CD4-positive, alpha-beta T cell (primary cell): ENCODE measurements at regions not wholly inside any gene's neighbourhood (a gene's known extent, or its start where the extent isn't known, plus 50 kb on each side); places are given as distances from the start of the nearest gene placed in this dataset.

Source experiments
- ATAC-seq: fragments of 200-7000 bp; cut with Tn5 transposase; one replicate; pipeline ENCODE4 v1.10.0; 2022; ENCODE audit warnings: mild to moderate bottlenecking; ENCODE audit not compliant: poor library complexity
- CTCF ChIA-PET: fragments of 350-600 bp; sonication (Branson Sonifier 250); formaldehyde crosslinking; loops from one replicate; lab custom pipeline; 2021; ENCODE audit warnings: antibody characterized with exemption, inconsistent platforms; lab: Charles Lee
- POLR2A ChIA-PET: fragments of 350-600 bp; sonication (Branson Sonifier 250); formaldehyde crosslinking; loops from one replicate; lab custom pipeline; 2021; ENCODE audit warnings: antibody characterized with exemption, inconsistent platforms; lab: Charles Lee
- DNase-seq, 14 experiments: peaks; one replicate each; pipeline ENCODE4 v3.0.0-alpha.2; 2013 to 2020; ENCODE audit warnings: mixed read lengths in 2 of 14
- H3K27ac ChIP-seq, 2 donors: one replicate each; pipeline versions ENCODE4 v1.5.1 to v1.7.0; 2013; ENCODE audit warnings: low read length in 2 of 2, low read depth in 1 of 2, mild to moderate bottlenecking in 1 of 2
- H3K27me3 ChIP-seq, 2 experiments: 1 replicate in 1 of 2; 2 replicates in 1 of 2; pipeline versions ENCODE4 v1.6.1 to v1.7.0; 2013; ENCODE audit warnings: low read length in 2 of 2, control low read depth in 1 of 2, mild to moderate bottlenecking in 1 of 2, moderate library complexity in 1 of 2; ENCODE audit not compliant: insufficient read depth in 2 of 2, control insufficient read depth in 1 of 2
- H3K36me3 ChIP-seq: one replicate; pipeline ENCODE4 v1.6.1; 2013; ENCODE audit warnings: low read length, control low read depth; ENCODE audit not compliant: insufficient read depth
- H3K4me1 ChIP-seq: one replicate; pipeline ENCODE4 v1.6.1; 2013; ENCODE audit warnings: low read length, control low read depth; ENCODE audit not compliant: insufficient read depth
- H3K4me3 ChIP-seq: one replicate; pipeline ENCODE4 v1.5.1; 2013; ENCODE audit warnings: mild to moderate bottlenecking, low read length, moderate library complexity
- H3K9me3 ChIP-seq, 2 experiments: 1 replicate in 1 of 2; 2 replicates in 1 of 2; pipeline versions ENCODE4 v1.6.1 to v1.7.0; 2013; ENCODE audit warnings: low read length in 2 of 2, mild to moderate bottlenecking in 2 of 2, control low read depth in 1 of 2, moderate library complexity in 1 of 2; ENCODE audit not compliant: control insufficient read depth in 1 of 2, insufficient read depth in 1 of 2
- H3K27ac Mint-ChIP-seq: one replicate; pipeline ENCODE4 v1.8.0; 2020; ENCODE audit warnings: mixed read lengths
- H3K27me3 Mint-ChIP-seq: one replicate; pipeline ENCODE4 v1.8.0; 2021; ENCODE audit warnings: mixed read lengths
- H3K36me3 Mint-ChIP-seq: one replicate; pipeline ENCODE4 v1.8.0; 2021; ENCODE audit warnings: low read depth, mixed read lengths
- H3K4me1 Mint-ChIP-seq: one replicate; pipeline ENCODE4 v1.8.0; 2021; ENCODE audit warnings: low read depth, mixed read lengths
- H3K4me3 Mint-ChIP-seq: one replicate; pipeline ENCODE4 v1.8.0; 2020; ENCODE audit warnings: mild to moderate bottlenecking, mixed read lengths
- H3K9me3 Mint-ChIP-seq: one replicate; pipeline ENCODE4 v1.8.0; 2020; ENCODE audit warnings: mixed read lengths
- intact Hi-C, 2 experiments: fragments of 100-400 bp; cut with DNase I in 1 of 2; cut with micrococcal nuclease in 1 of 2; formaldehyde crosslinking; loops; one replicate each; pipeline versions ENCODE4 v1.15.1 to v1.9.0; 2023 to 2025; cut with DNase I, micrococcal nuclease
- TF ChIP-seq, protein P1 (sequence below): fragments of 200-600 bp; IDR thresholded peaks from one replicate; pipeline ENCODE4 v1.8.0; 2022; ENCODE audit warnings: antibody characterized with exemption, mild to moderate bottlenecking

DNA sequence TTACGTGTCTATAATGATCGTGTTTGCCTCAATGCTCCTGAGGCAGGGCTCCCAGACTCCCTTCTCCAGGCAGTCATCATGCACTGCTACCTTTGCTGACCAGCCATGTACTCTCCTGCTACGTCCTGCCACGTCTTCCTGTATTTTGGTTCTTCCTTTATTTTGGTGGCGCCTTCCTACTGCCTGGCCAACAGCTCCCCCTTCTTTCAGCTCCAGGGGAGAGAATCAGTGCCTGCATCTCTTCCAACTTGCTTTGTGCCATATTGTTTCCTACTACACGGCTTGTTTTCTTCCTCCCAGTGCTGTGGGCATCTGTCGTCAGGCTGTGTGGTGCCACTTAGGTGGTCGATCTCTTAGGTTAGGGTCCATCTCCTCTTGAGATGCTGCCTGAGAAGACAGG, 96.2 kb downstream of the FGF9 start:
- ATAC-seq (no peak), DNase-seq (no peak)
- H3K36me3 Mint-ChIP-seq, result no peaks in the 10 kb centered on the region
- ChIA-PET POLR2A (no interaction called here), CTCF (no interaction called here)
- H3K27me3 ChIP-seq, result no peaks in the 10 kb centered on the region
- no peak overlapping the region for H3K4me3 Mint-ChIP-seq
- no peaks in the 10 kb centered on the region for H3K36me3 ChIP-seq
- TF ChIP-seq, protein P1, sequence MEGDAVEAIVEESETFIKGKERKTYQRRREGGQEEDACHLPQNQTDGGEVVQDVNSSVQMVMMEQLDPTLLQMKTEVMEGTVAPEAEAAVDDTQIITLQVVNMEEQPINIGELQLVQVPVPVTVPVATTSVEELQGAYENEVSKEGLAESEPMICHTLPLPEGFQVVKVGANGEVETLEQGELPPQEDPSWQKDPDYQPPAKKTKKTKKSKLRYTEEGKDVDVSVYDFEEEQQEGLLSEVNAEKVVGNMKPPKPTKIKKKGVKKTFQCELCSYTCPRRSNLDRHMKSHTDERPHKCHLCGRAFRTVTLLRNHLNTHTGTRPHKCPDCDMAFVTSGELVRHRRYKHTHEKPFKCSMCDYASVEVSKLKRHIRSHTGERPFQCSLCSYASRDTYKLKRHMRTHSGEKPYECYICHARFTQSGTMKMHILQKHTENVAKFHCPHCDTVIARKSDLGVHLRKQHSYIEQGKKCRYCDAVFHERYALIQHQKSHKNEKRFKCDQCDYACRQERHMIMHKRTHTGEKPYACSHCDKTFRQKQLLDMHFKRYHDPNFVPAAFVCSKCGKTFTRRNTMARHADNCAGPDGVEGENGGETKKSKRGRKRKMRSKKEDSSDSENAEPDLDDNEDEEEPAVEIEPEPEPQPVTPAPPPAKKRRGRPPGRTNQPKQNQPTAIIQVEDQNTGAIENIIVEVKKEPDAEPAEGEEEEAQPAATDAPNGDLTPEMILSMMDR, result no peak
- H3K27me3 Mint-ChIP-seq, result peaks cover 24% of the 10 kb centered on the region
- no peaks in the 10 kb centered on the region for H3K4me1 ChIP-seq
- H3K27ac ChIP-seq, result no peak overlapping the region
- peaks cover 0 to 8% of the 10 kb centered on the region in 2 experiments for H3K9me3 ChIP-seq
- H3K4me1 Mint-ChIP-seq, result no peaks in the 10 kb centered on the region
- no peak overlapping the region for H3K27ac Mint-ChIP-seq
- intact Hi-C loops, result no loop called here
- H3K4me3 ChIP-seq, result no peak overlapping the region
- H3K9me3 Mint-ChIP-seq, result peaks cover 10% of the 10 kb centered on the region

DNA sequence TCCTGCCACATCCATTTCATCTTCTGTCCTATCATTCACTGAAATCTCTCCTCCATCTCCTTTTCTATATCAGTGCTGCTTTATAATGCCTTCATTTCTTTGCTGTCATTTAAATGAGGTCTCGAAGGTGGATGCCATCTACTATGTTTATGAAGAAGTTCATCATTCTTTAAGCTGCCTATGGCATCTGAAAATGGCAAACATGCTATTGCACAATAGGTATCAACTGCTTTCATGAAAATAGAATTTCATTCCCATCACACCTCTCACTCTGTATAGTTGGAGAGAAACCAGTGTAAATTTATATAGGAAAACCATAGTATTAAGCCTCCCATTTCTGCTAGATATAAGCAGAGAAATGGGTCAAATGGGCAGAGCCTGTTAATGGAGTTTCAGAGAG, 100.2 kb downstream of the FGF9 start:
- H3K27me3 ChIP-seq, result no peaks in the 10 kb centered on the region
- no peaks in the 10 kb centered on the region for H3K4me1 ChIP-seq
- Mint-ChIP-seq H3K36me3 (no peaks in the 10 kb centered on the region), H3K27me3 (peaks cover 44% of the 10 kb centered on the region), H3K4me3 (no peak overlapping the region), H3K9me3 (peaks cover 10% of the 10 kb centered on the region), H3K27ac (no peak overlapping the region), H3K4me1 (no peaks in the 10 kb centered on the region)
- H3K9me3 ChIP-seq, result peaks cover 3 to 8% of the 10 kb centered on the region in 2 experiments
- TF ChIP-seq, protein P1, result no peak
- H3K27ac ChIP-seq, result no peak overlapping the region
- ATAC-seq (no peak), DNase-seq (no peak)
- H3K36me3 ChIP-seq, result no peaks in the 10 kb centered on the region
- intact Hi-C loops, result no loop called here
- ChIA-PET CTCF (no interaction called here), POLR2A (no interaction called here)
- H3K4me3 ChIP-seq, result no peak overlapping the region

DNA sequence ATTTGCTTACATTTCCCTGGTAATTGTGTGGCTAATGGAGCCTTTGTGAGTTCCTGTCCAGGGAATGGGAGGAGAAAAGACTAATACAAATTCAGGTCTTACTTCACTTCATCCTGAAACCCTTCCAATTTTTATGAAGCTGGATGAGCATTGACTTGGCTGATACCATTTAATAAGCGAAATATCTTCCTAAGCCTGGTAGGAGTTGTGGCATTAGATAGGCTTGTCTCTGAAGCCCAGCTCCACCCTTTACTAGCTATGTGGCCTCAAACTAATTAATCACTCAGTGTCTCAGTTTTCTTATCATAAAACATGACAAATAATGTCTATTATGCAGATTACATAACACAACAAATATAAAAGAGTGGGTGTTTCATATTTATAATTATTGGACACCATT, 106.3 kb downstream of the FGF9 start:
- Histone ChIP-seq H3K9me3 (peaks cover 0 to 3% of the 10 kb centered on the region in 2 experiments), H3K4me1 (no peaks in the 10 kb centered on the region), H3K27me3 (no peaks in the 10 kb centered on the region), H3K27ac (no peak overlapping the region), H3K36me3 (no peaks in the 10 kb centered on the region), H3K4me3 (no peak overlapping the region)
- TF ChIP-seq, protein P1, result no peak
- ChIA-PET CTCF (no interaction called here), POLR2A (no interaction called here)
- H3K27me3 Mint-ChIP-seq, result peaks cover 18% of the 10 kb centered on the region
- no peak overlapping the region for H3K4me3 Mint-ChIP-seq
- DNase-seq (no peak), ATAC-seq (no peak)
- H3K36me3 Mint-ChIP-seq, result no peaks in the 10 kb centered on the region
- intact Hi-C loops, result no loop called here
- H3K9me3 Mint-ChIP-seq, result no peaks in the 10 kb centered on the region
- H3K4me1 Mint-ChIP-seq, result no peaks in the 10 kb centered on the region
- no peak overlapping the region for H3K27ac Mint-ChIP-seq
